Lower leg skin (tissue), 3 donors: ENCODE measurements at regions not wholly inside any gene's neighbourhood (a gene's known extent, or its start where the extent isn't known, plus 50 kb on each side); places are given as distances from the start of the nearest gene placed in this dataset.

Experiments
- POLR2A ChIP-seq, 2 donors: fragments of 450-650 bp; IDR thresholded peaks; one replicate each; pipeline ENCODE4 v1.6.1; 2016 to 2017; ENCODE audit warnings: antibody characterized with exemption in 2 of 2, mild to moderate bottlenecking in 1 of 2, moderate library complexity in 1 of 2
- TF ChIP-seq, protein P1 (sequence below), 3 donors: fragments of 450-650 bp; IDR thresholded peaks; one replicate each; pipeline ENCODE4 v1.5.1; 2016; ENCODE audit warnings: antibody characterized with exemption in 3 of 3, mild to moderate bottlenecking in 3 of 3, moderate library complexity in 2 of 3

DNA sequence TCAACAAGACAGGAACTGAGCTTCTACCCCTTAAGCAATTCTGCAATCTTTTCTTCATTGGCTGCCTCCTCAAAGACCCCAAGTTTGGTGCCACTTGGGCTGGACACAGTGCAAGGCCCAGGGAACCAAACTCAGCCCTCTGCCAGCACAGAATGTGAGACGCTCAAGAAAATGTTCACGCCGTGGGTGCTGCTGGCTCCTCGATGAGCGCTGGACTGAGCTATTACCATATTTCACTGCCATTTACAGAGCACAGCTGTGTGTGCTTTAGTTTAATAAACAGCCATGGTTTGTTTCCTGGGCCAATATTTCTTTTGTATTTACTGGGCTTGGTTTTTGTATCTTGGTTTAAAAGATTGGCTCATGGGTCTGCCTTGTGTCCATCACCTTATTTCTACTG, 138.8 kb upstream of the VSTM2B start:
- TF ChIP-seq, protein P1, sequence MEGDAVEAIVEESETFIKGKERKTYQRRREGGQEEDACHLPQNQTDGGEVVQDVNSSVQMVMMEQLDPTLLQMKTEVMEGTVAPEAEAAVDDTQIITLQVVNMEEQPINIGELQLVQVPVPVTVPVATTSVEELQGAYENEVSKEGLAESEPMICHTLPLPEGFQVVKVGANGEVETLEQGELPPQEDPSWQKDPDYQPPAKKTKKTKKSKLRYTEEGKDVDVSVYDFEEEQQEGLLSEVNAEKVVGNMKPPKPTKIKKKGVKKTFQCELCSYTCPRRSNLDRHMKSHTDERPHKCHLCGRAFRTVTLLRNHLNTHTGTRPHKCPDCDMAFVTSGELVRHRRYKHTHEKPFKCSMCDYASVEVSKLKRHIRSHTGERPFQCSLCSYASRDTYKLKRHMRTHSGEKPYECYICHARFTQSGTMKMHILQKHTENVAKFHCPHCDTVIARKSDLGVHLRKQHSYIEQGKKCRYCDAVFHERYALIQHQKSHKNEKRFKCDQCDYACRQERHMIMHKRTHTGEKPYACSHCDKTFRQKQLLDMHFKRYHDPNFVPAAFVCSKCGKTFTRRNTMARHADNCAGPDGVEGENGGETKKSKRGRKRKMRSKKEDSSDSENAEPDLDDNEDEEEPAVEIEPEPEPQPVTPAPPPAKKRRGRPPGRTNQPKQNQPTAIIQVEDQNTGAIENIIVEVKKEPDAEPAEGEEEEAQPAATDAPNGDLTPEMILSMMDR (IDR thresholded peaks at IDR 0.05), result no peak
- no peak for TF ChIP-seq POLR2A (IDR thresholded peaks at IDR 0.05)
